GM21723 (cell line): ENCODE measurements at regions not wholly inside any gene's neighbourhood (a gene's known extent, or its start where the extent isn't known, plus 50 kb on each side); places are given as distances from the start of the nearest gene placed in this dataset.

ENCODE experiments used
- ATAC-seq: cut with Tn5 transposase; IDR thresholded peaks from one replicate; pipeline ENCODE4 v1.9.1; 2021; ENCODE audit warnings: mild to moderate bottlenecking, moderate library complexity; ENCODE audit not compliant: unreplicated experiment

- no peak for ATAC-seq
Observed at GRCh38 chr4:64614276-64614675, 205.0 kb upstream of the TECRL start.

GRCh38 chr4:64613046-64613445 lies 203.8 kb upstream of the TECRL start:
- ATAC-seq, result no peak

GRCh38 chr4:64598066-64598465 lies 188.8 kb upstream of the TECRL start:
- no peak for ATAC-seq

GRCh38 chr4:64594723-64595122 lies 185.5 kb upstream of the TECRL start:
- no peak for ATAC-seq

GRCh38 chr4:64588507-64588906 lies 179.3 kb upstream of the TECRL start:
- ATAC-seq, result no peak

GRCh38 chr4:64584981-64585557 lies 175.8 kb upstream of the TECRL start:
- ATAC-seq, result no peak

GRCh38 chr4:64584125-64584524 lies 174.9 kb upstream of the TECRL start:
- ATAC-seq, result no peak

GRCh38 chr4:64582492-64582891 lies 173.2 kb upstream of the TECRL start:
- no peak for ATAC-seq

GRCh38 chr4:64581422-64581821 lies 172.2 kb upstream of the TECRL start:
- no peak for ATAC-seq

- ATAC-seq, result no peak
Observed at GRCh38 chr4:64564126-64564525, 154.9 kb upstream of the TECRL start.

- ATAC-seq, result no peak
Observed at GRCh38 chr4:64559571-64559970, 150.3 kb upstream of the TECRL start.

GRCh38 chr4:64551125-64551524 lies 141.9 kb upstream of the TECRL start:
- no peak for ATAC-seq

- no peak for ATAC-seq
Observed at GRCh38 chr4:64545593-64545992, 136.3 kb upstream of the TECRL start.

- peak; percentile 99 for ATAC-seq
Observed at GRCh38 chr4:64539234-64539849, 130.1 kb upstream of the TECRL start.

- ATAC-seq, result no peak
Observed at GRCh38 chr4:64538219-64538618, 129.0 kb upstream of the TECRL start.

GRCh38 chr4:64533637-64534036 lies 124.4 kb upstream of the TECRL start:
- ATAC-seq, result no peak

- ATAC-seq, result no peak
Observed at GRCh38 chr4:64533159-64533558, 123.9 kb upstream of the TECRL start.

- no peak for ATAC-seq
Observed at GRCh38 chr4:64520421-64520820, 111.2 kb upstream of the TECRL start.

GRCh38 chr4:64518600-64518999 lies 109.3 kb upstream of the TECRL start:
- ATAC-seq, result no peak

GRCh38 chr4:64516176-64516575 lies 106.9 kb upstream of the TECRL start:
- no peak for ATAC-seq

GRCh38 chr4:64508089-64508488 lies 98.8 kb upstream of the TECRL start:
- ATAC-seq, result no peak

- ATAC-seq, result no peak
Observed at GRCh38 chr4:64503945-64504675, 94.9 kb upstream of the TECRL start.
